B cell (primary cell): ENCODE measurements at regions not wholly inside any gene's neighbourhood (a gene's known extent, or its start where the extent isn't known, plus 50 kb on each side); places are given as distances from the start of the nearest gene placed in this dataset.
A peak's percentile ranks its signal among the peaks of the same experiment; 100 is the strongest.

Source experiments
- ATAC-seq: fragments of 200-7000 bp; cut with Tn5 transposase; one replicate; pipeline ENCODE4 v1.10.0; 2021; ENCODE audit warnings: low read depth, mild to moderate bottlenecking, moderate number of reproducible peaks, moderate library complexity
- CTCF ChIA-PET: fragments of 350-600 bp; sonication (Branson Sonifier 250); formaldehyde crosslinking; loops from one replicate; lab custom pipeline; 2021; ENCODE audit warnings: antibody characterized with exemption, inconsistent platforms; lab: Charles Lee
- POLR2A ChIA-PET: fragments of 350-600 bp; sonication (Branson Sonifier 250); formaldehyde crosslinking; loops from one replicate; lab custom pipeline; 2021; ENCODE audit warnings: antibody characterized with exemption; lab: Charles Lee
- DNase-seq: peaks from one replicate; pipeline ENCODE4 v3.0.0; 2013
- H2AFZ ChIP-seq: 2 replicates; pipeline ENCODE4 v1.6.1; 2012; ENCODE audit warnings: mild to moderate bottlenecking, low read depth, low read length; ENCODE audit not compliant: insufficient read depth, poor library complexity, severe bottlenecking
- H3K27ac ChIP-seq, 2 donors: 1 replicate in 1 of 2; 2 replicates in 1 of 2; pipeline ENCODE4 v1.5.1; 2012 to 2013; ENCODE audit warnings: low read length in 2 of 2, mild to moderate bottlenecking in 2 of 2, moderate library complexity in 1 of 2
- H3K27me3 ChIP-seq, 4 experiments: fragments of 200-600 bp in 1 of 4; sonication (generic) in 1 of 4; replicated peaks in 1 of 4; 1 replicate in 2 of 4; 2 replicates in 2 of 4; pipeline versions ENCODE4 v1.6.1 to v1.7.0; 2013 to 2016; ENCODE audit warnings: low read length in 3 of 4, mild to moderate bottlenecking in 2 of 4, mixed read lengths in 1 of 4, moderate library complexity in 1 of 4; ENCODE audit not compliant: insufficient read depth in 4 of 4, control insufficient read depth in 3 of 4; ENCODE audit errors: control extremely low read depth in 1 of 4
- H3K36me3 ChIP-seq, 2 experiments: replicated peaks in 1 of 2; 1 replicate in 1 of 2; 2 replicates in 1 of 2; pipeline versions ENCODE4 v1.6.1 to v1.7.1; 2013; ENCODE audit warnings: low read length in 1 of 2; ENCODE audit not compliant: insufficient read depth in 2 of 2, control insufficient read depth in 1 of 2; ENCODE audit errors: control extremely low read depth in 1 of 2, extremely low read depth in 1 of 2
- H3K4me1 ChIP-seq, 2 donors: fragments of 200-600 bp in 1 of 2; sonication (generic) in 1 of 2; 1 replicate in 1 of 2; 2 replicates in 1 of 2; pipeline versions ENCODE4 v1.5.1 to v1.6.1; 2013 to 2017; ENCODE audit warnings: low read length in 2 of 2; ENCODE audit not compliant: control insufficient read depth in 2 of 2, insufficient read depth in 2 of 2
- H3K4me2 ChIP-seq: replicated peaks from 2 replicates; pipeline ENCODE3; 2012; ENCODE audit warnings: mild to moderate bottlenecking, low read depth, low read length; ENCODE audit not compliant: poor library complexity, severe bottlenecking
- H3K4me3 ChIP-seq, 5 experiments: fragments of 200-600 bp in 1 of 5; sonication (generic) in 1 of 5; 1 replicate in 3 of 5; 2 replicates in 2 of 5; pipeline versions ENCODE4 v1.5.1 to v1.7.0; 2011 to 2016; ENCODE audit warnings: low read length in 4 of 5, mild to moderate bottlenecking in 4 of 5, low read depth in 2 of 5, control low read depth in 1 of 5, moderate library complexity in 1 of 5; ENCODE audit not compliant: insufficient read depth in 1 of 5; ENCODE audit errors: control extremely low read depth in 1 of 5, extremely low read depth in 1 of 5
- H3K79me2 ChIP-seq: fragments of 200-600 bp; sonication (generic); one replicate; pipeline ENCODE4 v1.6.0; 2016; ENCODE audit warnings: low read length; ENCODE audit not compliant: control insufficient read depth, insufficient read depth
- H3K9ac ChIP-seq: fragments of 200-600 bp; sonication (generic); 2 replicates; pipeline ENCODE4 v1.6.1; 2017; ENCODE audit warnings: mild to moderate bottlenecking, low read length, moderate library complexity
- H3K9me3 ChIP-seq, 3 donors: one replicate each; pipeline versions ENCODE4 v1.6.1 to v1.7.1; 2013; ENCODE audit warnings: low read length in 2 of 3; ENCODE audit not compliant: control insufficient read depth in 2 of 3, insufficient read depth in 1 of 3; ENCODE audit errors: control extremely low read depth in 1 of 3
- H4K20me1 ChIP-seq: 2 replicates; pipeline ENCODE4 v1.6.0; 2012; ENCODE audit warnings: mild to moderate bottlenecking, low read length; ENCODE audit not compliant: insufficient read depth, control insufficient read depth, poor library complexity, severe bottlenecking
- H3K27ac Mint-ChIP-seq: one replicate; pipeline ENCODE4 v1.8.0; 2021; ENCODE audit warnings: mixed read lengths
- H3K27me3 Mint-ChIP-seq: one replicate; pipeline ENCODE4 v1.8.0; 2021; ENCODE audit warnings: mixed read lengths
- H3K4me1 Mint-ChIP-seq: one replicate; pipeline ENCODE4 v1.8.0; 2021; ENCODE audit warnings: mixed read lengths
- H3K4me3 Mint-ChIP-seq: one replicate; pipeline ENCODE4 v1.8.0; 2021; ENCODE audit warnings: mixed read lengths
- H3K9me3 Mint-ChIP-seq: one replicate; pipeline ENCODE4 v1.8.0; 2022; ENCODE audit warnings: mixed read lengths; ENCODE audit not compliant: insufficient read depth
- EZH2 ChIP-seq: IDR thresholded peaks from 2 replicates; pipeline ENCODE4 v1.6.1; 2012; ENCODE audit warnings: borderline replicate concordance, low read depth, mild to moderate bottlenecking, moderate library complexity, low read length; ENCODE audit not compliant: insufficient read depth, poor library complexity, severe bottlenecking
- WGBS: methylation state at CpG from one replicate; pipeline ENCODE4 v1.1.5; 2013; ENCODE audit warnings: missing lambda C conversion rate; ENCODE audit not compliant: insufficient coverage; 5-methylcytosine and 5-hydroxymethylcytosine counted together
- intact Hi-C: fragments of 100-400 bp; cut with micrococcal nuclease; formaldehyde crosslinking; loops from one replicate; pipeline ENCODE4 v1.10.0; 2022
- TF ChIP-seq, protein P1 (sequence below): fragments of 200-600 bp; IDR thresholded peaks from one replicate; pipeline ENCODE4 v1.8.0; 2022; ENCODE audit warnings: antibody characterized with exemption, mild to moderate bottlenecking

DNA sequence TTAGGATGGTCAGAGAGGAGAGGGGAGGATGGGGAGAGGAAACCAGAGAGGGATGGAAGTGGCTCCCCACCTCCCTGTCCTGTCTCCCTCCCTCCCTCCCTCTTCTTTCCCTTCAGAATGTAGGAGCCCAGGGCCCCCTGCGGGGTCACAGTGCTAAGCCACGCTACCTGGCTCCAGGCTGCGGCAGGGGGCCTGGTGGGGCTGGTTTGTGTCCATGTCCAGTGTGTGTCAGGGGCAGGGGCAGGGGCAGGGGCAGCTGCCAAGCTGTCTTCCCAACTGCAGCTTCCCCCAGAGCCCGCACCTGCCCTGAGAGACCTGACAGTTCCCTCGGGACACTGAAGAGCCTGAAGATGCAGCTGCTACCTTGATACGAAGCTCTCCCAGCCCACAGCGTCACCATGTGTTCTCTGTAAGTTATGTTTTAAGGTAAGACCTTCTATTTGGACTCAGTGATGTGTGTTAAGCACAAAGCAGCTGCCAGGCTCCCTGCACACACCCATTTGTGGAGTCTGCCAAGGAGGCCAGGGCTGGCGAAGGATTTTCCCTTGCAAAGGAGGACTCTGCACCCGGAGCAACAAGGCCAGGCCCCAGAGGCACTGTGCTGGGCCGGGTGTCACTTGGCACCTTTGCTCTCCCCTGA lies 121.8 kb upstream of the SMAD3 start:
- Histone ChIP-seq H3K9ac (no peak overlapping the region), H3K36me3 (no peaks in the 10 kb centered on the region), H3K9me3 (no peaks in the 10 kb centered on the region), H4K20me1 (no peaks in the 10 kb centered on the region), H3K4me3 (no peak overlapping the region), H3K27me3 (no peaks in the 10 kb centered on the region), H2AFZ (no peak overlapping the region), H3K79me2 (no peaks in the 10 kb centered on the region), H3K4me1 (peaks cover 3 to 11% of the 10 kb centered on the region in 2 donors), H3K4me2 (no peak overlapping the region), H3K27ac (no peak overlapping the region)
- ChIA-PET POLR2A (no interaction called here), CTCF (interaction anchor here (0.9 to 13.1 kb wide), 4 partner anchors 40 to 490 kb away, joined by 3 to 256 read pairs (median 56); no protein-coding TSS in a partner anchor)
- ATAC-seq (no peak), DNase-seq (peak; percentile 34)
- peaks cover 5% of the 10 kb centered on the region for H3K27me3 Mint-ChIP-seq
- intact Hi-C loops, result loop anchor here (10.0 kb wide), 1 partner anchor 261 kb away; no protein-coding TSS in a partner anchor
- WGBS, result 57% methylated on average over 8 of the region's 10 CpGs
- H3K4me1 Mint-ChIP-seq, result peaks cover 10% of the 10 kb centered on the region
- TF ChIP-seq EZH2, result no peak
- TF ChIP-seq, protein P1, sequence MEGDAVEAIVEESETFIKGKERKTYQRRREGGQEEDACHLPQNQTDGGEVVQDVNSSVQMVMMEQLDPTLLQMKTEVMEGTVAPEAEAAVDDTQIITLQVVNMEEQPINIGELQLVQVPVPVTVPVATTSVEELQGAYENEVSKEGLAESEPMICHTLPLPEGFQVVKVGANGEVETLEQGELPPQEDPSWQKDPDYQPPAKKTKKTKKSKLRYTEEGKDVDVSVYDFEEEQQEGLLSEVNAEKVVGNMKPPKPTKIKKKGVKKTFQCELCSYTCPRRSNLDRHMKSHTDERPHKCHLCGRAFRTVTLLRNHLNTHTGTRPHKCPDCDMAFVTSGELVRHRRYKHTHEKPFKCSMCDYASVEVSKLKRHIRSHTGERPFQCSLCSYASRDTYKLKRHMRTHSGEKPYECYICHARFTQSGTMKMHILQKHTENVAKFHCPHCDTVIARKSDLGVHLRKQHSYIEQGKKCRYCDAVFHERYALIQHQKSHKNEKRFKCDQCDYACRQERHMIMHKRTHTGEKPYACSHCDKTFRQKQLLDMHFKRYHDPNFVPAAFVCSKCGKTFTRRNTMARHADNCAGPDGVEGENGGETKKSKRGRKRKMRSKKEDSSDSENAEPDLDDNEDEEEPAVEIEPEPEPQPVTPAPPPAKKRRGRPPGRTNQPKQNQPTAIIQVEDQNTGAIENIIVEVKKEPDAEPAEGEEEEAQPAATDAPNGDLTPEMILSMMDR, result no peak
- no peaks in the 10 kb centered on the region for H3K9me3 Mint-ChIP-seq
- H3K27ac Mint-ChIP-seq, result no peak overlapping the region
- H3K4me3 Mint-ChIP-seq, result no peak overlapping the region

DNA sequence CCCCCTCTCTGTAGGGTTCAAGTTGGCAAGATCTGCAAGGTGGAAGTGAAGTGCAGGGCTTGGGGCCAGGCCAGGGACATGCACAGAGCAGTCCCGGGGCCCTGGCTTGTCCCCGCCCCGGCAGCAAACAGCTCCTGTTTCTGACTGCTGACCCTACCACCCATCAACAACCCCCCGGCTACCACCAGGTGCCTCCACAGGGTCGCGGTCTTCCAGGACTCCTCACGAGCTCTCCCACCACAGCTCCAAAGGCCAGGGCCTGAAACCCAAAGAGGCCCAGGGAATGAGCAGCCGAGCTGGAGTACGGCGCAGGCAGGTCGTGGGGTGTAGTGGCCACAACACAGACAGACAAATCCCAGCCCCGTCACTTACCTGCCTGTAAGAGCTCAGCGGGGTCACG lies 121.3 kb upstream of the SMAD3 start:
- TF ChIP-seq, protein P1, result no peak
- TF ChIP-seq EZH2, result no peak
- Histone ChIP-seq H3K27ac (no peak overlapping the region), H3K4me3 (no peak overlapping the region), H3K9ac (no peak overlapping the region), H3K79me2 (no peaks in the 10 kb centered on the region), H3K4me1 (peaks cover 3 to 11% of the 10 kb centered on the region in 2 donors), H3K4me2 (no peak overlapping the region), H3K36me3 (no peaks in the 10 kb centered on the region), H3K9me3 (no peaks in the 10 kb centered on the region), H2AFZ (no peak overlapping the region), H4K20me1 (no peaks in the 10 kb centered on the region), H3K27me3 (no peaks in the 10 kb centered on the region)
- H3K4me3 Mint-ChIP-seq, result no peak overlapping the region
- 97% methylated on average over 10 of the region's 14 CpGs for WGBS
- DNase-seq (no peak), ATAC-seq (no peak)
- CTCF ChIA-PET, result interaction anchor here (0.6 to 13.1 kb wide), 6 partner anchors 41 to 1308 kb away, joined by 3 to 256 read pairs (median 4); no protein-coding TSS in a partner anchor
- H3K9me3 Mint-ChIP-seq, result no peaks in the 10 kb centered on the region
- intact Hi-C loops, result loop anchor here (10.0 kb wide), 1 partner anchor 261 kb away; no protein-coding TSS in a partner anchor
- H3K27me3 Mint-ChIP-seq, result peaks cover 5% of the 10 kb centered on the region
- POLR2A ChIA-PET, result no interaction called here
- H3K27ac Mint-ChIP-seq, result no peak overlapping the region
- H3K4me1 Mint-ChIP-seq, result peaks cover 10% of the 10 kb centered on the region
